ENCODE measurements at regions not wholly inside any gene's neighbourhood (a gene's known extent, or its start where the extent isn't known, plus 50 kb on each side); places are given as distances from the start of the nearest gene placed in this dataset.

DNA sequence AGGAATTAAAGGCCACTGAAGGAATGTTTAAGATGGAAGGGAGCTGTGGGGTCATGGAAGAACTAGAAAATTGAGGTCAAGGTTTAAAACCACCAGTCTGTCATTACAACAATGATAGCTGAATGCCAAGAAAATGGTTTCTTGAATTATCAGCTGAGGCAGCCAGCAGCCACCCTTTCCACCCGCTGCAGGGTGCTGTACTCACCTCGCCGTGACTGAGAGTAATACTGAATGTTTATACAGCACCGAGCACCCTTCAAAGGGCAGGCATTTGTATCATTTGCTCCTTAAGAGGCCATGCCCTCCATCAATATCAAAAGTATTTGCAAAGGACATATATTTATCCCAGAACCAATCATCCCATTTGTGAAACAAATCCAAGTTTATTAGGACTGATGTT lies 402.8 kb downstream of the VPS13C start:
- TF ChIP-seq CTCF (IDR thresholded peaks at IDR 0.05; ENCODE audit: poor library complexity, severe bottlenecking) (no peak), POLR2AphosphoS5 (IDR thresholded peaks at IDR 0.05) (no peak), EZH2 (IDR thresholded peaks at IDR 0.05; ENCODE audit: borderline replicate concordance, insufficient read depth, low read length, poor library complexity, severe bottlenecking) (no peak), REST (IDR thresholded peaks at IDR 0.05; ENCODE audit: borderline replicate concordance) (no peak), MXI1 (conservative IDR thresholded peaks at IDR 0.05; ENCODE audit: poor library complexity, severe bottlenecking) (no peak), TAF1 (IDR thresholded peaks at IDR 0.05; ENCODE audit: low read depth) (no peak), SMC3 (conservative IDR thresholded peaks at IDR 0.05; ENCODE audit: poor library complexity) (no peak), EP300 (conservative IDR thresholded peaks at IDR 0.05; ENCODE audit: poor library complexity, severe bottlenecking) (no peak)

Data from neural cell (in vitro differentiated cells).